Adrenal gland (tissue), 5 donors: ENCODE measurements at regions not wholly inside any gene's neighbourhood (a gene's known extent, or its start where the extent isn't known, plus 50 kb on each side); places are given as distances from the start of the nearest gene placed in this dataset.

ENCODE experiments used
- POLR2A ChIP-seq, 2 donors: fragments of 450-650 bp; IDR thresholded peaks; one replicate each; pipeline ENCODE4 v1.6.1; 2017; ENCODE audit warnings: antibody characterized with exemption in 2 of 2, mild to moderate bottlenecking in 2 of 2, moderate library complexity in 1 of 2
- TF ChIP-seq, protein P1 (sequence below), 6 experiments: fragments of 450-650 bp in 4 of 6; fragments of 200-600 bp in 2 of 6; sonication (generic) in 1 of 6; IDR thresholded peaks; 1 replicate in 5 of 6; 2 replicates in 1 of 6; pipeline versions ENCODE4 v1.5.1 to v1.8.0; 2016 to 2021; ENCODE audit warnings: antibody characterized with exemption in 6 of 6, mild to moderate bottlenecking in 2 of 6, moderate library complexity in 1 of 6
- donor health status: DM: no; HTN: no; CAD: no.

DNA sequence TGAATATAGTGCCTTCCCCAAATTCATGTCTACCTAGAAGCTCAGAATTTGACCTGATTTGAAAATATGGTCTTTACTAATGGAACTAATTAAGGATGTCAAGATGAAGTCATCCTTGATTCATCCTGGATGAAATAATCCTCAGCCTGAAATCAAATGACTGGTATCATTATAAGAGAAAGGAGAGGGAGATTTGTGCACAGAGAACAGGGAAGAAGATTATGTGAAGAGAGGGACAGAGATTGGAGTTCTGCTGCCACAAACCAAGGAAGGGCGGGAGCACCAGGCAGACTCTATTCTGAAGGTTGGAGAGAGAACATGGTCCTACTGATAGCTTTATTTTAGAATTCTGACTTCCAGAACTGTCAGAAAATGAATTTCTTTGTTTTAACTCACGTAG is 680.9 kb upstream of the AADAT start:
- TF ChIP-seq, protein P1, sequence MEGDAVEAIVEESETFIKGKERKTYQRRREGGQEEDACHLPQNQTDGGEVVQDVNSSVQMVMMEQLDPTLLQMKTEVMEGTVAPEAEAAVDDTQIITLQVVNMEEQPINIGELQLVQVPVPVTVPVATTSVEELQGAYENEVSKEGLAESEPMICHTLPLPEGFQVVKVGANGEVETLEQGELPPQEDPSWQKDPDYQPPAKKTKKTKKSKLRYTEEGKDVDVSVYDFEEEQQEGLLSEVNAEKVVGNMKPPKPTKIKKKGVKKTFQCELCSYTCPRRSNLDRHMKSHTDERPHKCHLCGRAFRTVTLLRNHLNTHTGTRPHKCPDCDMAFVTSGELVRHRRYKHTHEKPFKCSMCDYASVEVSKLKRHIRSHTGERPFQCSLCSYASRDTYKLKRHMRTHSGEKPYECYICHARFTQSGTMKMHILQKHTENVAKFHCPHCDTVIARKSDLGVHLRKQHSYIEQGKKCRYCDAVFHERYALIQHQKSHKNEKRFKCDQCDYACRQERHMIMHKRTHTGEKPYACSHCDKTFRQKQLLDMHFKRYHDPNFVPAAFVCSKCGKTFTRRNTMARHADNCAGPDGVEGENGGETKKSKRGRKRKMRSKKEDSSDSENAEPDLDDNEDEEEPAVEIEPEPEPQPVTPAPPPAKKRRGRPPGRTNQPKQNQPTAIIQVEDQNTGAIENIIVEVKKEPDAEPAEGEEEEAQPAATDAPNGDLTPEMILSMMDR (IDR thresholded peaks at IDR 0.05), result no peak
- TF ChIP-seq POLR2A (IDR thresholded peaks at IDR 0.05), result no peak
